Adrenal gland (tissue), 5 donors: ENCODE measurements at regions not wholly inside any gene's neighbourhood (a gene's known extent, or its start where the extent isn't known, plus 50 kb on each side); places are given as distances from the start of the nearest gene placed in this dataset.

Source experiments
- CTCF ChIP-seq, 6 experiments: fragments of 450-650 bp in 4 of 6; fragments of 200-600 bp in 2 of 6; sonication (generic) in 1 of 6; IDR thresholded peaks; 1 replicate in 5 of 6; 2 replicates in 1 of 6; pipeline versions ENCODE4 v1.5.1 to v1.8.0; 2016 to 2021; ENCODE audit warnings: antibody characterized with exemption in 6 of 6, mild to moderate bottlenecking in 2 of 6, moderate library complexity in 1 of 6
- POLR2A ChIP-seq, 2 donors: fragments of 450-650 bp; IDR thresholded peaks; one replicate each; pipeline ENCODE4 v1.6.1; 2017; ENCODE audit warnings: antibody characterized with exemption in 2 of 2, mild to moderate bottlenecking in 2 of 2, moderate library complexity in 1 of 2
- donor health status: DM: no; HTN: no; CAD: no.

DNA sequence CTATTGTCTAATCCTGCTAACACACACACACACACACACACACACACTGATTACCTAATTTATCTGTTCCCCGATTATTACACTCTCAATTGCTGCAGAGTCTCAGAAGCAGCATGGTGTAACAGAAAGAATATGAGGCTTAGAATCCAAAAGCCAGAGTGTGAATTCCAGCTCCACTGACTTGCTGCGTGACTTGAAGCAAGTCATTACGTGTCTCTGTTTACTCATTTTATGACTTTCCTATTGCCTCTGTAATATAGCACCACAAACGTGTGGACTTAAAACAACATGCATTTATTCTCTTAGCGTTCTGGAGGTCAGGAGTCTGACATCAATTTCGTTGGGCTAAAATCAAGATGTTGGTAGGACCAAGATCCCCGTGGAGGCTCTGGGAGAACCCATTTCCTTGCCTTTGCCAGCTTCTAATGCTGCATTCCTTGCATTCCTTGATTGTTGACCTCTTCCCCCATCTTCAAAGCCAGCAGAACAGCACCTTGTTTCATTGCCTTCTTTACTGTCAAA lies 55.9 kb upstream of the ATP5PO start:
- no peak for TF ChIP-seq POLR2A (IDR thresholded peaks at IDR 0.05)
- TF ChIP-seq CTCF (IDR thresholded peaks at IDR 0.05), result no peak
